ENCODE measurements at regions not wholly inside any gene's neighbourhood (a gene's known extent, or its start where the extent isn't known, plus 50 kb on each side); places are given as distances from the start of the nearest gene placed in this dataset.

DNA sequence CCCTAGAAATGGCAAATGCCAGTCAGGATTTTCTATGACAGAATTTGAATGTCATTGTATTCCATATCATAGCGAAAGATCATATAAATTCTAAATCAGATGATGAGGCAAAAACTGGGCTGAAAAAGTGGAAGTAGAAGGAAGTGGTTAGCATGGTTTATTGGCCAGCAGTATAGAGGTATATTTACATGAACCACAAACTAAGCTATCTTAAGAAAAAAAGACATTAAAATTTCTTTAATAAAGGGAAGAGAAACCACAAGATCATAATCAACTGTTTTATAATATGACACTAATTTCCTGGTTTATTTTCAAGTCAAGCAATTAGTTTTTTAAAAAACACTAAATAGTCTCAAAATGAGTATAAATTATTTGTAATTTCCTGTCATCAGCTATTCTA, 123.2 kb upstream of the LRP1B start:
- Histone ChIP-seq H3K4me3 (no peak overlapping the region), H3K27ac (no peak overlapping the region), H3K4me1 (no peaks in the 10 kb centered on the region), H3K27me3 (replicated peaks in 1 of 7) (no peaks in the 10 kb centered on the region), H3K36me3 (no peaks in the 10 kb centered on the region), H3K9me3 (peaks cover 0 to 11% (median 6%) of the 10 kb centered on the region in 8 donors)
- intact Hi-C loops (cut with DNase I; ENCODE audit: low total_unique reads) = no loop called here
- no peak for DNase-seq
- no peak for TF ChIP-seq POLR2A (IDR thresholded peaks at IDR 0.05)
- no peak for TF ChIP-seq POLR2AphosphoS5 (IDR thresholded peaks at IDR 0.05)
- 30 to 48% (median 42%) methylated on average over 1 of the region's 1 CpG for WGBS, 5 donors

GRCh38 chr2:142241016-142241415, 110.2 kb upstream of the LRP1B start:
- no peak overlapping the region for H3K4me3 ChIP-seq
- H3K4me1 ChIP-seq = no peaks in the 10 kb centered on the region
- H3K27ac ChIP-seq = no peak overlapping the region
- no peaks in the 10 kb centered on the region for H3K27me3 ChIP-seq (replicated peaks in 1 of 7)
- 63 to 76% (median 65%) methylated on average over 2 of the region's 2 CpGs for WGBS, 5 donors
- no peaks in the 10 kb centered on the region for H3K9me3 ChIP-seq
- TF ChIP-seq POLR2A (IDR thresholded peaks at IDR 0.05) (no peak), CTCF (IDR thresholded peaks at IDR 0.05 in 8 of 11, conservative IDR thresholded peaks at IDR 0.05 in 3 of 11) (no peak), POLR2AphosphoS5 (IDR thresholded peaks at IDR 0.05) (no peak)
- no peaks in the 10 kb centered on the region for H3K36me3 ChIP-seq
- DNase-seq = no peak
- intact Hi-C loops (cut with DNase I; ENCODE audit: low total_unique reads) = no loop called here

GRCh38 chr2:142236181-142236580, 105.4 kb upstream of the LRP1B start:
- 60 to 77% (median 74%) methylated on average over 2 of the region's 2 CpGs for WGBS, 5 donors
- H3K27ac ChIP-seq = no peak overlapping the region
- no peak overlapping the region for H3K4me3 ChIP-seq
- intact Hi-C loops (cut with DNase I; ENCODE audit: low total_unique reads) = no loop called here
- TF ChIP-seq POLR2AphosphoS5 (IDR thresholded peaks at IDR 0.05) = no peak
- no peak for TF ChIP-seq CTCF (IDR thresholded peaks at IDR 0.05 in 8 of 11, conservative IDR thresholded peaks at IDR 0.05 in 3 of 11)
- no peak for TF ChIP-seq POLR2A (IDR thresholded peaks at IDR 0.05)
- H3K27me3 ChIP-seq (replicated peaks in 1 of 7) = no peaks in the 10 kb centered on the region
- no peaks in the 10 kb centered on the region for H3K36me3 ChIP-seq
- DNase-seq = no peak
- H3K4me1 ChIP-seq = no peaks in the 10 kb centered on the region
- peaks cover 0 to 8% (median 6%) of the 10 kb centered on the region in 8 donors for H3K9me3 ChIP-seq

DNA sequence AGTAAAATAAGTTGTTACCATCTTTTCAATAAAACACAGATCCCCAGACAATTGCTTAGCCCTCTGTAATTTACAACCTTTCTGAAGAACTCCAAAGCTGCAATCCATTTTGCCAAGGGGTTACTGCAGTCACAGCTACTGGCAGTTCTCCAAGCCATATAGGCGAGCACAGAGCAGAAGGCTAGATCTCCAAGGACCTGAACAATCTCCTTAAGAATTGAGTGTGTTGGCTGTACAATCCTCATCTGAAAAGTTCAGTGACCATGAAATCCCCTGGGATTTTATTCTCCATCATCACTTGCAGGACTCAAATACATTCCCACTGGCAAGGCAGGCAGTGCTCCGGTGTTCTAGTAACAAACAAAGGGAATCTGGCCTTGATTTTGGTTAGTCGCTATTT, 103.9 kb upstream of the LRP1B start:
- Histone ChIP-seq H3K9me3 (peaks cover 0 to 8% (median 6%) of the 10 kb centered on the region in 8 donors), H3K36me3 (no peaks in the 10 kb centered on the region), H3K4me1 (no peaks in the 10 kb centered on the region), H3K4me3 (no peak overlapping the region), H3K27me3 (replicated peaks in 1 of 7) (no peaks in the 10 kb centered on the region), H3K27ac (no peak overlapping the region)
- no peak for DNase-seq
- WGBS, 5 donors = 51 to 82% (median 66%) methylated on average over 3 of the region's 3 CpGs
- intact Hi-C loops (cut with DNase I; ENCODE audit: low total_unique reads) = no loop called here
- TF ChIP-seq POLR2A (IDR thresholded peaks at IDR 0.05) (no peak), POLR2AphosphoS5 (IDR thresholded peaks at IDR 0.05) (no peak)

- TF ChIP-seq POLR2A (IDR thresholded peaks at IDR 0.05) (no peak), CTCF (IDR thresholded peaks at IDR 0.05 in 8 of 11, conservative IDR thresholded peaks at IDR 0.05 in 3 of 11) (no peak), POLR2AphosphoS5 (IDR thresholded peaks at IDR 0.05) (no peak)
- no peak overlapping the region for H3K4me3 ChIP-seq
- H3K4me1 ChIP-seq = no peaks in the 10 kb centered on the region
- H3K27me3 ChIP-seq (replicated peaks in 1 of 7) = no peaks in the 10 kb centered on the region
- H3K27ac ChIP-seq = no peak overlapping the region
- no peaks in the 10 kb centered on the region for H3K36me3 ChIP-seq
- no peak for DNase-seq
- H3K9me3 ChIP-seq = peaks cover 0 to 7% (median 0%) of the 10 kb centered on the region in 8 donors
- intact Hi-C loops (cut with DNase I; ENCODE audit: low total_unique reads) = no loop called here
Measured at GRCh38 chr2:142223309-142223708, 92.5 kb upstream of the LRP1B start.
